GM12878 (cell line): ENCODE measurements at regions not wholly inside any gene's neighbourhood (a gene's known extent, or its start where the extent isn't known, plus 50 kb on each side); places are given as distances from the start of the nearest gene placed in this dataset.

Experiments used
- ATAC-seq: fragments of 200-7000 bp; cut with Tn5 transposase; 3 replicates; pipeline ENCODE4 v1.9.1; 2020; ENCODE audit warnings: mild to moderate bottlenecking, moderate library complexity
- BruUV-seq: library from RNA; stranded (reverse); fragments of 400-500 nt; replicated peaks from 2 replicates; lab custom pipeline; 2021; lab: Mats Ljungman, UMichigan
- CTCF ChIA-PET: fragments of 300-600 bp; sonication (Branson Sonifier 250); formaldehyde crosslinking; extraction: SDS; loops from one replicate; lab custom pipeline; 2021; ENCODE audit warnings: inconsistent platforms; lab: Yijun Ruan, JAX
- POLR2A ChIA-PET: fragments of 350-600 bp; formaldehyde crosslinking; extraction: SDS; loops from one replicate; lab custom pipeline; 2021; ENCODE audit warnings: inconsistent platforms; lab: Charles Lee
- RAD21 ChIA-PET: fragments of 300-600 bp; sonication (Branson Sonifier 250); formaldehyde crosslinking; loops from one replicate; lab custom pipeline; 2023; ENCODE audit warnings: antibody characterized with exemption; ENCODE audit not compliant: unreplicated experiment; lab: Charles Lee
- SMC1A ChIA-PET: fragments of 300-600 bp; sonication (Branson Sonifier 250); formaldehyde crosslinking; loops from one replicate; lab custom pipeline; 2023; ENCODE audit not compliant: unreplicated experiment, uncharacterized antibody; lab: Charles Lee
- DNase-seq: peaks from one replicate; pipeline ENCODE4 v3.0.0-alpha.2; 2011; ENCODE audit warnings: low read depth, low spot score
- FAIRE-seq: peaks from 3 replicates; lab custom pipeline; 2011; peaks lifted over from hg19 to GRCh38; lab: Jason Lieb, UNC
- H2AFZ ChIP-seq: 2 replicates; pipeline ENCODE4 v1.6.0; 2011; ENCODE audit warnings: low read depth, low read length, control low read depth; ENCODE audit not compliant: control insufficient read depth
- H3K27ac ChIP-seq: 2 replicates; pipeline ENCODE4 v1.5.1; 2011; ENCODE audit warnings: control low read depth; ENCODE audit not compliant: control insufficient read depth, insufficient read depth
- H3K27me3 ChIP-seq, 2 experiments: replicated peaks in 1 of 2; 2 replicates each; pipeline versions ENCODE4 v1.6.0 to v1.6.1; 2011; ENCODE audit warnings: low read length in 1 of 2; ENCODE audit not compliant: control insufficient read depth in 2 of 2, insufficient read depth in 2 of 2
- H3K36me3 ChIP-seq, 2 experiments: 2 replicates each; pipeline ENCODE4 v1.5.1; 2011; ENCODE audit warnings: low read length in 1 of 2; ENCODE audit not compliant: control insufficient read depth in 2 of 2, insufficient read depth in 2 of 2
- H3K4me1 ChIP-seq: 2 replicates; pipeline ENCODE4 v1.6.1; 2011; ENCODE audit warnings: mild to moderate bottlenecking, low read length, moderate library complexity, mixed read lengths; ENCODE audit not compliant: control insufficient read depth, insufficient read depth
- H3K4me2 ChIP-seq: 2 replicates; pipeline ENCODE4 v1.6.0; 2011; ENCODE audit warnings: control low read depth; ENCODE audit not compliant: control insufficient read depth, insufficient read depth
- H3K4me3 ChIP-seq: fragments of 200-600 bp; sonication (generic); 2 replicates; pipeline ENCODE4 v1.5.1; 2016
- H3K79me2 ChIP-seq: 2 replicates; pipeline ENCODE4 v1.6.0; 2011; ENCODE audit warnings: low read length; ENCODE audit not compliant: control insufficient read depth, insufficient read depth
- H3K9ac ChIP-seq: 2 replicates; pipeline ENCODE4 v1.8.0; 2011; ENCODE audit warnings: low read length, control low read depth, mixed read lengths; ENCODE audit not compliant: control insufficient read depth, insufficient read depth
- H3K9me3 ChIP-seq: replicated peaks from 3 replicates; pipeline ENCODE4 v1.5.1; 2011; ENCODE audit warnings: mild to moderate bottlenecking, low read length; ENCODE audit not compliant: control insufficient read depth, insufficient read depth
- H4K20me1 ChIP-seq: 2 replicates; pipeline ENCODE4 v1.6.0; 2011; ENCODE audit not compliant: control insufficient read depth, insufficient read depth
- E2F8 ChIP-seq: fragments of 450-650 bp; IDR thresholded peaks from 2 replicates; pipeline ENCODE4 v1.6.1; 2018; ENCODE audit warnings: mild to moderate bottlenecking, low read depth, moderate library complexity; ENCODE audit not compliant: partially characterized antibody
- HDAC6 ChIP-seq: fragments of 200-600 bp; sonication (generic); IDR thresholded peaks from one replicate; pipeline ENCODE4 v1.8.0; 2017; ENCODE audit warnings: antibody characterized with exemption; ENCODE audit not compliant: unreplicated experiment
- MTA3 ChIP-seq: IDR thresholded peaks from 2 replicates; pipeline ENCODE4 v1.6.1; 2012; ENCODE audit warnings: low read length, inconsistent platforms, borderline replicate concordance
- PAX8 ChIP-seq: fragments of 450-650 bp; IDR thresholded peaks from 2 replicates; pipeline ENCODE4 v1.6.1; 2017; ENCODE audit warnings: mild to moderate bottlenecking, moderate library complexity
- PML ChIP-seq: IDR thresholded peaks from 2 replicates; pipeline ENCODE4 v1.6.1; 2012; ENCODE audit warnings: low read length, inconsistent platforms
- PRDM15 ChIP-seq: fragments of 450-650 bp; formaldehyde crosslinking; IDR thresholded peaks from 2 replicates; pipeline ENCODE4 v1.4.0; 2020; ENCODE audit warnings: mild to moderate bottlenecking, moderate library complexity
- RAD21 ChIP-seq: IDR thresholded peaks from 2 replicates; pipeline ENCODE4 v1.6.1; 2011; ENCODE audit warnings: mild to moderate bottlenecking, low read depth, low read length, moderate library complexity; ENCODE audit not compliant: insufficient read depth
- TCF12 ChIP-seq: IDR thresholded peaks from 2 replicates; pipeline ENCODE4 v1.6.1; 2011; ENCODE audit warnings: low read depth, mild to moderate bottlenecking, low read length
- WRNIP1 ChIP-seq: IDR thresholded peaks from 2 replicates; pipeline ENCODE4 v1.6.1; 2011; ENCODE audit warnings: low read depth, low read length, improper control_type of control experiment, borderline replicate concordance
- YY1 ChIP-seq: IDR thresholded peaks from 2 replicates; pipeline ENCODE4 v1.6.1; 2011; ENCODE audit warnings: low read depth, mild to moderate bottlenecking, low read length
- WGBS: methylation state at CpG from one replicate; pipeline ENCODE4 v1.1.6; 2016; ENCODE audit warnings: low lambda C conversion rate; ENCODE audit not compliant: insufficient replicate concordance, insufficient coverage; ENCODE audit errors: missing lambda C conversion rate; 5-methylcytosine and 5-hydroxymethylcytosine counted together
- in situ Hi-C: fragments of 300-500 bp; cut with MboI; formaldehyde crosslinking; loops from 9 replicates; pipeline ENCODE4 v1.14.3; 2018; ENCODE audit warnings: mixed read lengths
- intact Hi-C: fragments of 100-400 bp; cut with micrococcal nuclease; formaldehyde crosslinking; loops from one replicate; pipeline ENCODE4 v1.14.2; 2022; ENCODE audit not compliant: unreplicated experiment

DNA sequence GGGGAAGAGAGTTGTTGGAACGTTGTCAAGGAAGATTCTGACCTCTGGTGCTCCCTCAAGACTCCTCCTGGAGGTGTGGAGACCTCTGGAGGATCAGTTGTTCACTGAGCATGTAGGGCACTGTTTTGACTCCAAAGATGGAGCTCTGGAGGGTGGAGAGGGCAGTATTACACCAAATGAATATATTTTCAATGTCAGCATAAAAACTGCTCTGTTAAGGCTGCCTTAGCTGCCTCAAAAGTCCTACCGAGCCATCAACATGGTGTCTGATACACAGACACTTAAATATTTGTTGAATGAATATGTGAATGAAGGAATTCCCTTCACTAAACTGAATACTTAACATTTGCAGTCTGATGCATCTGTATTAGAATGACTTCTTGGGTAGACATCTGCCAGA lies 144.2 kb upstream of the SPON1 start:
- H3K9me3 ChIP-seq: no peaks in the 10 kb centered on the region
- no peak for TF ChIP-seq RAD21
- TF ChIP-seq YY1: no peak
- no peak for TF ChIP-seq PML
- TF ChIP-seq HDAC6: no peak
- TF ChIP-seq E2F8: no peak
- no peak for TF ChIP-seq TCF12
- no peak for TF ChIP-seq WRNIP1
- TF ChIP-seq PAX8: no peak
- TF ChIP-seq MTA3: no peak
- no peak for TF ChIP-seq PRDM15 (CRISPR knock-in tag)
- no peak overlapping the region for H3K4me2 ChIP-seq
- H3K79me2 ChIP-seq: no peaks in the 10 kb centered on the region
- FAIRE-seq (no peak), ATAC-seq (no peak), DNase-seq (no peak)
- no peak overlapping the region for H3K27ac ChIP-seq
- H3K9ac ChIP-seq: no peak overlapping the region
- no peak overlapping the region for H3K4me3 ChIP-seq
- intact Hi-C loops (no loop called here), in situ Hi-C loops (no loop called here)
- ChIA-PET RAD21 (no interaction called here), SMC1A (no interaction called here), CTCF (interaction anchor here (1.2 kb wide), 1 partner anchor 16 kb away, joined by 3 read pairs; no protein-coding TSS in a partner anchor), POLR2A (no interaction called here)
- no peaks in the 10 kb centered on the region for H3K4me1 ChIP-seq
- no peaks in the 10 kb centered on the region for H3K36me3 ChIP-seq
- no TSS peak for BruUV-seq
- no peak overlapping the region for H2AFZ ChIP-seq
- H3K27me3 ChIP-seq: no peaks in the 10 kb centered on the region
- H4K20me1 ChIP-seq: no peaks in the 10 kb centered on the region
- 7% methylated on average over 2 of the region's 2 CpGs for WGBS
